IMR-90 (cell line): ENCODE measurements at regions not wholly inside any gene's neighbourhood (a gene's known extent, or its start where the extent isn't known, plus 50 kb on each side); places are given as distances from the start of the nearest gene placed in this dataset.

ENCODE experiments used
- BHLHE40 ChIP-seq: fragments of 150-350 bp; IDR thresholded peaks from 2 replicates; pipeline ENCODE4 v1.6.1; 2016; ENCODE audit warnings: mild to moderate bottlenecking, low read depth, low read length
- CEBPB ChIP-seq: IDR thresholded peaks from 2 replicates; pipeline ENCODE4 v1.6.1; 2012; ENCODE audit warnings: low read depth, low read length, improper control_type of control experiment
- CHD1 ChIP-seq: IDR thresholded peaks from 2 replicates; pipeline ENCODE4 v1.6.1; 2012; ENCODE audit warnings: low read depth, low read length, improper control_type of control experiment
- MAFK ChIP-seq: IDR thresholded peaks from 2 replicates; pipeline ENCODE4 v1.6.1; 2012; ENCODE audit warnings: low read depth, low read length, improper control_type of control experiment
- MAZ ChIP-seq: IDR thresholded peaks from 2 replicates; pipeline ENCODE4 v1.6.1; 2012; ENCODE audit warnings: low read depth, mild to moderate bottlenecking, low read length, improper control_type of control experiment, moderate library complexity, borderline replicate concordance
- MXI1 ChIP-seq: IDR thresholded peaks from 2 replicates; pipeline ENCODE4 v1.6.1; 2012; ENCODE audit warnings: low read depth, mild to moderate bottlenecking, low read length, moderate library complexity, borderline replicate concordance
- NFE2L2 ChIP-seq: fragments of 150-350 bp; IDR thresholded peaks from 2 replicates; pipeline ENCODE4 v1.6.1; 2016; ENCODE audit warnings: low read depth, mild to moderate bottlenecking, low read length
- POLR2A ChIP-seq: IDR thresholded peaks from 2 replicates; pipeline ENCODE4 v1.6.1; 2012; ENCODE audit warnings: mild to moderate bottlenecking, low read depth, low read length
- RAD21 ChIP-seq: IDR thresholded peaks from 2 replicates; pipeline ENCODE4 v1.6.1; 2012; ENCODE audit warnings: low read length, improper control_type of control experiment
- RCOR1 ChIP-seq: IDR thresholded peaks from 2 replicates; pipeline ENCODE4 v1.6.1; 2012; ENCODE audit warnings: mild to moderate bottlenecking, low read length, improper control_type of control experiment; ENCODE audit not compliant: insufficient replicate concordance
- SMC3 ChIP-seq: fragments of 150-350 bp; IDR thresholded peaks from 2 replicates; pipeline ENCODE4 v1.6.1; 2016; ENCODE audit warnings: low read depth, mild to moderate bottlenecking, antibody characterized with exemption, low read length, moderate library complexity
- TF ChIP-seq, protein P1 (sequence below): conservative IDR thresholded peaks from 2 replicates; pipeline ENCODE4 v1.5.1; 2012; ENCODE audit warnings: mild to moderate bottlenecking, low read depth, low read length, improper control_type of control experiment

DNA sequence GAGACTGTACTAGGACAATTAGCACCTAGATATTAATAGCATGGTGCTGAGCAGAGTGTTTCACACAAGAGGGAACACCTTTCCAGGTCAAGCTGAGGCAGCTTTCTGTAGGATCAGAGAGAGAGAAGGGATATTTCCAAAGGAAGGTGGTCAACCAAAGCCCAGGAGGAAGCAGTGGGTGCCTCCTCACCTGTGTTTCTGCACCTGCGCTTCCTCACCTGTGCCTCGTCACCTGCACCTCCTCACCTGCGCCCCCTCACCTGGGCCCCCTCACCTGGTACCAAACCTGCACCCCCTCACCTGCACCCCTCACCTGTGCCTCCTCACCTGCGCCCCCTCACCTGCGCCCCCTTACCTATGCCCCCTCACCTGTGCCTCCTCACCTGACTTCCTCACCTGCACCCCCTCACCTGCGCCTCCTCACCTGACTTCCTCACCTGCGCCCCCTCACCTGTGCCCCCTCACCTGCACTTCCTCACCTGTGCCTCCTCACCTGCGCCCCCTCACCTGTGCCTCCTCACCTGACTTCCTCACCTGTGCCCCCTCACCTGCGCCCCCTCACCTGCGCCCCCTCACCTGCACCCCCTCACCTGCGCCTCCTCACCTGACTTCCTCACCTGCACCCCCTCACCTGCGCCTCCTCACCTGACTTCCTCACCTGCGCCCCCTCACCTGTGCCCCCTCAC, 67.9 kb downstream of the TTLL2 start:
- TF ChIP-seq, protein P1, sequence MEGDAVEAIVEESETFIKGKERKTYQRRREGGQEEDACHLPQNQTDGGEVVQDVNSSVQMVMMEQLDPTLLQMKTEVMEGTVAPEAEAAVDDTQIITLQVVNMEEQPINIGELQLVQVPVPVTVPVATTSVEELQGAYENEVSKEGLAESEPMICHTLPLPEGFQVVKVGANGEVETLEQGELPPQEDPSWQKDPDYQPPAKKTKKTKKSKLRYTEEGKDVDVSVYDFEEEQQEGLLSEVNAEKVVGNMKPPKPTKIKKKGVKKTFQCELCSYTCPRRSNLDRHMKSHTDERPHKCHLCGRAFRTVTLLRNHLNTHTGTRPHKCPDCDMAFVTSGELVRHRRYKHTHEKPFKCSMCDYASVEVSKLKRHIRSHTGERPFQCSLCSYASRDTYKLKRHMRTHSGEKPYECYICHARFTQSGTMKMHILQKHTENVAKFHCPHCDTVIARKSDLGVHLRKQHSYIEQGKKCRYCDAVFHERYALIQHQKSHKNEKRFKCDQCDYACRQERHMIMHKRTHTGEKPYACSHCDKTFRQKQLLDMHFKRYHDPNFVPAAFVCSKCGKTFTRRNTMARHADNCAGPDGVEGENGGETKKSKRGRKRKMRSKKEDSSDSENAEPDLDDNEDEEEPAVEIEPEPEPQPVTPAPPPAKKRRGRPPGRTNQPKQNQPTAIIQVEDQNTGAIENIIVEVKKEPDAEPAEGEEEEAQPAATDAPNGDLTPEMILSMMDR, result no peak
- TF ChIP-seq RAD21 (no peak), POLR2A (no peak), RCOR1 (no peak), MAFK (no peak), CEBPB (no peak), MAZ (no peak), SMC3 (no peak), MXI1 (no peak), CHD1 (no peak), BHLHE40 (no peak), NFE2L2 (no peak)
